Left lung (tissue), 4 donors: ENCODE measurements at regions not wholly inside any gene's neighbourhood (a gene's known extent, or its start where the extent isn't known, plus 50 kb on each side); places are given as distances from the start of the nearest gene placed in this dataset.

Source experiments
- ATAC-seq: fragments of 200-7000 bp; cut with Tn5 transposase; one replicate; pipeline ENCODE4 v1.9.1; 2020; ENCODE audit warnings: moderate library complexity
- DNase-seq, 4 donors: peaks; one replicate each; pipeline ENCODE4 v3.0.0-alpha.2; 2013 to 2020
- H3K27ac ChIP-seq, 2 donors: fragments of 200-600 bp; sonication (generic) in 1 of 2; one replicate each; pipeline versions ENCODE4 v1.5.0 to v1.8.0; 2020 to 2021
- H3K27me3 ChIP-seq, 2 donors: fragments of 200-600 bp; sonication (generic) in 1 of 2; one replicate each; pipeline versions ENCODE4 v1.5.0 to v1.8.0; 2020 to 2021
- H3K36me3 ChIP-seq, 2 donors: fragments of 200-600 bp; sonication (generic) in 1 of 2; one replicate each; pipeline versions ENCODE4 v1.5.0 to v1.8.0; 2020 to 2021
- H3K4me1 ChIP-seq, 2 donors: fragments of 200-600 bp; one replicate each; pipeline ENCODE4 v1.8.0; 2021
- H3K4me3 ChIP-seq, 2 donors: fragments of 200-600 bp; sonication (generic) in 1 of 2; one replicate each; pipeline versions ENCODE4 v1.5.0 to v1.8.0; 2020 to 2021; ENCODE audit warnings: mild to moderate bottlenecking in 1 of 2
- H3K9me3 ChIP-seq, 2 donors: fragments of 200-600 bp; sonication (generic) in 1 of 2; one replicate each; pipeline versions ENCODE4 v1.5.0 to v1.8.0; 2020 to 2021
- intact Hi-C, 2 donors: fragments of 100-400 bp; cut with DNase I; formaldehyde crosslinking; loops; one replicate each; pipeline versions ENCODE4 v1.11.2 to v1.14.2; 2022
- TF ChIP-seq, protein P1 (sequence below), 2 donors: fragments of 200-600 bp; sonication (generic) in 1 of 2; IDR thresholded peaks; one replicate each; pipeline versions ENCODE4 v1.5.0 to v1.8.0; 2021; ENCODE audit warnings: antibody characterized with exemption in 2 of 2
- donor health status: DM: no; HTN: yes; CAD: no.
- donor health status: DM: no; HTN: no; CAD: no.

DNA sequence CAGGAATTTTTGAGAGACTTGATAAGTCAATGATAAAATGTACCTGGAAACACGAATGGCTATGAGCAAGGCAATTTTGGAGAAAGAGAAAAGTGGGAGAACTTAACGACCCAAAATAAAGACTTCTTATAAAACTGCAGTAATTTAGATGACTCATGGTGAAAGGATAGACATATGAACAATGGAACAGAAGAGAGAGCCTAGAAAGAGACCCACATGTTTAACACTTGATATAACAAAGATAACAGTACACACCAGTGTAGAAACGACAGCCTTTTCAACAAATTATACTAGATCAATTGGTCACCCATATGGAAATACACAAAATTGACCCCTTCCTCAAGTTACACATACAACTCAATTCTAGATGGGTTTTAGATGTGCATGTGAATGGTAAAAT is 117.5 kb upstream of the GALNT2 start:
- Histone ChIP-seq H3K4me3 (no peak overlapping the region), H3K36me3 (no peaks in the 10 kb centered on the region), H3K4me1 (no peaks in the 10 kb centered on the region), H3K27me3 (peaks cover 0 to 11% of the 10 kb centered on the region in 2 donors), H3K9me3 (no peaks in the 10 kb centered on the region), H3K27ac (no peak overlapping the region)
- TF ChIP-seq, protein P1, sequence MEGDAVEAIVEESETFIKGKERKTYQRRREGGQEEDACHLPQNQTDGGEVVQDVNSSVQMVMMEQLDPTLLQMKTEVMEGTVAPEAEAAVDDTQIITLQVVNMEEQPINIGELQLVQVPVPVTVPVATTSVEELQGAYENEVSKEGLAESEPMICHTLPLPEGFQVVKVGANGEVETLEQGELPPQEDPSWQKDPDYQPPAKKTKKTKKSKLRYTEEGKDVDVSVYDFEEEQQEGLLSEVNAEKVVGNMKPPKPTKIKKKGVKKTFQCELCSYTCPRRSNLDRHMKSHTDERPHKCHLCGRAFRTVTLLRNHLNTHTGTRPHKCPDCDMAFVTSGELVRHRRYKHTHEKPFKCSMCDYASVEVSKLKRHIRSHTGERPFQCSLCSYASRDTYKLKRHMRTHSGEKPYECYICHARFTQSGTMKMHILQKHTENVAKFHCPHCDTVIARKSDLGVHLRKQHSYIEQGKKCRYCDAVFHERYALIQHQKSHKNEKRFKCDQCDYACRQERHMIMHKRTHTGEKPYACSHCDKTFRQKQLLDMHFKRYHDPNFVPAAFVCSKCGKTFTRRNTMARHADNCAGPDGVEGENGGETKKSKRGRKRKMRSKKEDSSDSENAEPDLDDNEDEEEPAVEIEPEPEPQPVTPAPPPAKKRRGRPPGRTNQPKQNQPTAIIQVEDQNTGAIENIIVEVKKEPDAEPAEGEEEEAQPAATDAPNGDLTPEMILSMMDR (IDR thresholded peaks at IDR 0.05) = no peak
- intact Hi-C loops = no loop called here
- no peak for ATAC-seq
- no peak for DNase-seq

DNA sequence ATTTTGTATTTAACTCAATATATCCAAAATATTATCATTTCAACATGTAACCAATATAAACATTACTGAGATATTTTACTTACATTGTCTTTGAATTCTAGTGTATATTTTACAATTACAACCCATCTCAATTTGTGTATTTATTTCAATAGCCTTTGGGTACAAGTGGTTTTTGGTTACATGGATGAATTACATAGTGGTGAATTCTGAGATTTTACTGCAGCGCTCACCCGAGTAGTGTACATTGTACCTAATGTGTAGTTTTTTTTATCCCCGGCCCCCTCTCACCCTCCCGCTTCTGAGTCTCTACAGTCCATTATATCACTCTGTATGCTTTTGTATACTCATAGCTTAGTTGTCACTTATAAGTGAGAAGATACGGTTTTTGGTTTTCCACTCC is 117.0 kb upstream of the GALNT2 start:
- H3K4me3 ChIP-seq = no peak overlapping the region
- H3K36me3 ChIP-seq = no peaks in the 10 kb centered on the region
- no peaks in the 10 kb centered on the region for H3K4me1 ChIP-seq
- no peaks in the 10 kb centered on the region for H3K9me3 ChIP-seq
- H3K27me3 ChIP-seq = peaks cover 0 to 11% of the 10 kb centered on the region in 2 donors
- ATAC-seq (no peak), DNase-seq (no peak)
- no peak overlapping the region for H3K27ac ChIP-seq
- intact Hi-C loops = no loop called here
- TF ChIP-seq, protein P1 (IDR thresholded peaks at IDR 0.05) = no peak

DNA sequence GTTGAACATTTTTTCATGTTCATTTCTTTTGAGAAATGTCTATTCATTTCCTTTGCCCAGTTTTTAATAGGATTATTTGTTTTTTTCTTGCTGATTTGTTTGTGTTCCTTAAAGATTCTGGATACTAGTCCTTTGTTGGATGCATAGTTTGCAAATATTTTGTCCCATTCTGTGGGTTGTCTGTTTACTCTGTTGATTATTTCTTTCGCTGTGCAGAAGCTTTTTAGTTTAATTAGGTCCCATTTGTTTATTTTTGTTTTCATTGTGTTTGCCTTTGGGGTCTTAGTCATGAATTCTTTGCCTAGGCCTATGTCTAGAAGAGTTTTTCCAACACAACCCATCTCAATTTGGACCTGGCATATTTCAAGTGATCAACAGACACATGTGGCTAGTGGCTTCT is 116.1 kb upstream of the GALNT2 start:
- DNase-seq = no peak
- no peak for ATAC-seq
- no peak overlapping the region for H3K27ac ChIP-seq
- peaks cover 0 to 11% of the 10 kb centered on the region in 2 donors for H3K27me3 ChIP-seq
- no peaks in the 10 kb centered on the region for H3K4me1 ChIP-seq
- H3K4me3 ChIP-seq = no peak overlapping the region
- TF ChIP-seq, protein P1 (IDR thresholded peaks at IDR 0.05) = no peak
- no peaks in the 10 kb centered on the region for H3K36me3 ChIP-seq
- intact Hi-C loops = no loop called here
- H3K9me3 ChIP-seq = no peaks in the 10 kb centered on the region

DNA sequence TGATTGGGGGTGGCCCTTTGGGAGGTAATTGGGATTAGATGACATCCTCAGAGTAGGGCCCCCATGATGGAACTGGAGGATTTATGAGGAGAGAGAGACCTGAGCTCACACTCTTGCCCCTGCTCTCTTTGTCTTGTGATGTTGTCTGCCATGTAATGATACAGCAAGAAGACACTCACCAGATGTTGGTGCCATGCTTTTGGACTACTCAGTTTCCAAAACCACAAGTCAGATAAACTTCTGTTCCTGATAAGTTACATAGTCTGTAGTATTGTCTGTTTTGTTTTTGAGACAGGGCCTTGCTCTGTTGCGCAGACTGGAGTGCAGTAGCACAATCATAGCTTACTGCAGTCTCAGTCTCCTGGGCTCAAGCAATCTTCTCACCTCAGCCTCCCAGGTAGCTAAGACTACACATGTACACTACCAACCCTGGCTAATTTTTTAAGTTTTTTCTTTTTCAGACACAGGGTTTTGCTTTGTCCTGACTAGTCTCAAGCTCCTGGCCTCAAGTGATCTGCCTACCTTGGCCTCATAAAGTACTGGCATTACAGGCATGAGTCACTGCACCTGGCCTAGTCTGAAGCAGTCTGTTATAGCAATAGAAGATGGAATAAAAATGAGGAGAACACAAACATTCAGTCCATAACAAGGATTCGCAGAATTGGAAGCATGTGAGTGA is 115.0 kb upstream of the GALNT2 start:
- no peak overlapping the region for H3K4me3 ChIP-seq
- H3K9me3 ChIP-seq = no peaks in the 10 kb centered on the region
- H3K4me1 ChIP-seq = no peaks in the 10 kb centered on the region
- DNase-seq = no peak
- H3K27ac ChIP-seq = no peak overlapping the region
- TF ChIP-seq, protein P1 (IDR thresholded peaks at IDR 0.05) = no peak
- H3K36me3 ChIP-seq = no peaks in the 10 kb centered on the region
- peak; percentile 30 for ATAC-seq
- H3K27me3 ChIP-seq = peaks cover 0 to 11% of the 10 kb centered on the region in 2 donors
- intact Hi-C loops = no loop called here

DNA sequence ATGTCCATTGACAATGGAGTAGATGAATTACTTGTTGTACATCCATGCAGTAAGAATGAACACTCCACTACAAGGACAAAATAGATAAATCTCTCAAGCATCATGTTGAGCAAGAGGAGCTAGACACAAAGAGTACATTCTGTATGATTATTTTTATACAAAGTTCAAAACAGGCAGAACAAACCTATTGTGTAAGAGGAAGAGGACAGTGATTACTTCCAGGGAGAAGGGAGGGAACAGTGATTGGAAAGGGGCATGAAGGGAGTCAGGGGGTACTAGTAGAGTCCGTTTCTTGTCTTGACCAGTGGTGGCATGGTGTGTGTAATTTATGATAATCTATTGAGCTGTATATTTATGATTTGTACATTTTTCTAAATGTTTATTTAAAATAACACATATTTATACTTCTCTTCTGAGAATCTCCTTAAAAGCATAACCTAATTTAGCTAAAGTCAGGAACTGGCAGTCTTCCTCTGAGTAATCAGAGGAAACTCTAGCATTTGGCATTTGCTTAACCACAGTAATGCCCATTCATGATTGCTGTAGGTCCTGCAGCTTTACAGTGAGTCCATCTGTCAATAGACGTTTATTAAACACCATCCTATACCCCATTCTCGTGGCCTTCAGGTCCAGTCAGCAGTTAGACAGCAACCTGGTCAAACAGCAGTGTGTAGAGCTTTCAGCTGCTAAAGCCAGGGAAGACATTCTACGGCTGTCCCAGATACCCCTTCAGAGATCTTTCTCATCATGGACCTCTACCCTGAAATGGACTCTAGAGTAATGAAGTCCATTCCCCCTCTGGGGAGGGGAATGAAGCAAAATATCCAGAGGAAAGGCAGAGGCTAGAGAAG is 114.1 kb upstream of the GALNT2 start:
- H3K9me3 ChIP-seq = no peaks in the 10 kb centered on the region
- H3K27me3 ChIP-seq = peaks cover 0 to 10% of the 10 kb centered on the region in 2 donors
- no peaks in the 10 kb centered on the region for H3K36me3 ChIP-seq
- no peak for DNase-seq
- intact Hi-C loops = no loop called here
- TF ChIP-seq, protein P1 (IDR thresholded peaks at IDR 0.05) = no peak
- ATAC-seq = no peak
- H3K27ac ChIP-seq = no peak overlapping the region
- H3K4me3 ChIP-seq = no peak overlapping the region
- no peaks in the 10 kb centered on the region for H3K4me1 ChIP-seq
